GDM1 (cell line): ENCODE measurements at regions not wholly inside any gene's neighbourhood (a gene's known extent, or its start where the extent isn't known, plus 50 kb on each side); places are given as distances from the start of the nearest gene placed in this dataset.
"Not testable (repeated sequence)": the region's sequence is repeated elsewhere in the genome, so short reads cannot be mapped to it uniquely, and the experiment has no call there.

Experiments used
- DNase-seq: peaks from one replicate; lab custom pipeline; 2025; lab: John Stamatoyannopoulos, UW

GRCh38 chr5:121100931-121101330, 636.8 kb downstream of the PRR16 start:
- no peak for DNase-seq

- no peak for DNase-seq
Measured at GRCh38 chr5:121105921-121106320, 641.8 kb downstream of the PRR16 start.

GRCh38 chr5:121106721-121107690, 642.9 kb downstream of the PRR16 start:
- DNase-seq: not testable (repeated sequence)

- DNase-seq: no peak
Measured at GRCh38 chr5:121108725-121109124, 644.6 kb downstream of the PRR16 start.

- no peak for DNase-seq
Measured at GRCh38 chr5:121109817-121110216, 645.7 kb downstream of the PRR16 start.

- no peak for DNase-seq
Measured at GRCh38 chr5:121121786-121122185, 657.7 kb downstream of the PRR16 start.

- no peak for DNase-seq
Measured at GRCh38 chr5:121138495-121138907, 674.4 kb downstream of the PRR16 start.

GRCh38 chr5:121138952-121139351, 674.9 kb downstream of the PRR16 start:
- DNase-seq: no peak

GRCh38 chr5:121144764-121145163, 680.7 kb downstream of the PRR16 start:
- no peak for DNase-seq

- DNase-seq: no peak
Measured at GRCh38 chr5:121151534-121151933, 687.4 kb downstream of the PRR16 start.

- DNase-seq: no peak
Measured at GRCh38 chr5:121152411-121152810, 688.3 kb downstream of the PRR16 start.

GRCh38 chr5:121156565-121156964, 692.5 kb downstream of the PRR16 start:
- DNase-seq: no peak

- no peak for DNase-seq
Measured at GRCh38 chr5:121158451-121158850, 693.2 kb upstream of the FTMT start.

- no peak for DNase-seq
Measured at GRCh38 chr5:121160591-121160990, 691.1 kb upstream of the FTMT start.

GRCh38 chr5:121164632-121165031, 687.0 kb upstream of the FTMT start:
- DNase-seq: peak; percentile 29

- DNase-seq: no peak
Measured at GRCh38 chr5:121171361-121171760, 680.3 kb upstream of the FTMT start.

GRCh38 chr5:121171834-121172233, 679.8 kb upstream of the FTMT start:
- DNase-seq: no peak

- no peak for DNase-seq
Measured at GRCh38 chr5:121174351-121174750, 677.3 kb upstream of the FTMT start.

GRCh38 chr5:121175986-121176385, 675.7 kb upstream of the FTMT start:
- no peak for DNase-seq

- DNase-seq: no peak
Measured at GRCh38 chr5:121182788-121183490, 668.7 kb upstream of the FTMT start.

GRCh38 chr5:121188849-121189248, 662.8 kb upstream of the FTMT start:
- no peak for DNase-seq

- DNase-seq: no peak
Measured at GRCh38 chr5:121189342-121190305, 662.1 kb upstream of the FTMT start.
